Body of pancreas (tissue), 4 donors: ENCODE measurements at regions not wholly inside any gene's neighbourhood (a gene's known extent, or its start where the extent isn't known, plus 50 kb on each side); places are given as distances from the start of the nearest gene placed in this dataset.

ENCODE experiments used
- CTCF ChIP-seq, 7 experiments: fragments of 450-650 bp in 4 of 7; fragments of 200-600 bp in 3 of 7; sonication (generic) in 3 of 7; IDR thresholded peaks; one replicate each; pipeline ENCODE4 v1.5.1; 2016 to 2019; ENCODE audit warnings: antibody characterized with exemption in 7 of 7
- POLR2A ChIP-seq, 3 donors: fragments of 450-650 bp; IDR thresholded peaks; one replicate each; pipeline ENCODE4 v1.6.1; 2016; ENCODE audit warnings: antibody characterized with exemption in 3 of 3, mild to moderate bottlenecking in 2 of 3

DNA sequence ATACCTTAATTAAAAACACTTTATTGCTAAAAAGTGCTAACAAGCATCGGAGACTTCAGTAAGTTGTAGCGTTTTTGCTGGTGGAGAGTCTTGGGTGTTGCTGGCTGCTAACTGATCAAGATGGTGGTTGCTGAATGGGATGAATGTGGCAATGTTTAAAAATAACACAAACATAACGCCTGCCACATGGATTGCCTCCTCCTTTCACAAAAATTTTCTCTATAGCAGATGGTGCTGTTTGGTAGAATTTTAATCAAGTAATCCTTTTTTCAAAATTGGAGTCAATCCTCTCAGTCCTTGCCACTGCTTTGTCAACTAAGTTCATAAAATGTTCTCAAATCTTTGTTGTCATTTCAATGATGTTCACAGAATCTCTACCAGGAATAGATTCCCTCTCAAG is 466.8 kb upstream of the TECRL start:
- no peak for TF ChIP-seq CTCF (IDR thresholded peaks at IDR 0.05)
- TF ChIP-seq POLR2A (IDR thresholded peaks at IDR 0.05) = no peak
